Fibroblast of lung (primary cell): ENCODE measurements at regions not wholly inside any gene's neighbourhood (a gene's known extent, or its start where the extent isn't known, plus 50 kb on each side); places are given as distances from the start of the nearest gene placed in this dataset.

ENCODE experiments used
- DNase-seq, 2 donors: peaks; one replicate each; pipeline versions ENCODE4 v3.0.0 to v3.0.0-alpha.2; 2010; ENCODE audit warnings: low read depth in 2 of 2
- H2AFZ ChIP-seq: 2 replicates; pipeline ENCODE4 v1.5.1; 2012; ENCODE audit warnings: low read length, control low read depth, inconsistent platforms
- H3K27ac ChIP-seq: 2 replicates; pipeline ENCODE4 v1.5.1; 2011; ENCODE audit warnings: low read length, control low read depth; ENCODE audit not compliant: insufficient read depth
- H3K27me3 ChIP-seq: 2 replicates; pipeline ENCODE4 v1.5.1; 2011; ENCODE audit warnings: mild to moderate bottlenecking, low read length; ENCODE audit not compliant: control insufficient read depth, insufficient read depth
- H3K36me3 ChIP-seq: 2 replicates; pipeline ENCODE4 v1.5.1; 2011; ENCODE audit warnings: low read length; ENCODE audit not compliant: control insufficient read depth, insufficient read depth
- H3K4me1 ChIP-seq: 2 replicates; pipeline ENCODE4 v1.5.1; 2011; ENCODE audit warnings: low read length; ENCODE audit not compliant: control insufficient read depth, insufficient read depth; ENCODE audit errors: extremely low read depth
- H3K4me2 ChIP-seq: 2 replicates; pipeline ENCODE4 v1.5.1; 2011; ENCODE audit warnings: low read length, control low read depth; ENCODE audit not compliant: insufficient read depth; ENCODE audit errors: extremely low read depth
- H3K4me3 ChIP-seq, 4 experiments: fragments of 200-600 bp in 1 of 4; sonication (generic) in 1 of 4; replicated peaks in 1 of 4; 2 replicates each; pipeline ENCODE4 v1.5.1; 2011 to 2016; ENCODE audit warnings: low read length in 4 of 4, low read depth in 3 of 4, mild to moderate bottlenecking in 3 of 4, control low read depth in 2 of 4, inconsistent platforms in 1 of 4, mixed read lengths in 1 of 4; ENCODE audit not compliant: insufficient read depth in 1 of 4; ENCODE audit errors: control extremely low read depth in 1 of 4
- H3K79me2 ChIP-seq: 2 replicates; pipeline ENCODE4 v1.5.1; 2012; ENCODE audit warnings: mild to moderate bottlenecking, low read length, inconsistent platforms; ENCODE audit not compliant: control insufficient read depth, insufficient read depth
- H3K9ac ChIP-seq: 2 replicates; pipeline ENCODE4 v1.5.1; 2011; ENCODE audit warnings: mild to moderate bottlenecking, low read length, control low read depth; ENCODE audit not compliant: insufficient read depth
- H3K9me3 ChIP-seq: 2 replicates; pipeline ENCODE4 v1.5.1; 2012; ENCODE audit warnings: low read depth, low read length; ENCODE audit not compliant: control insufficient read depth, insufficient read depth
- H4K20me1 ChIP-seq: 2 replicates; pipeline ENCODE4 v1.5.1; 2011; ENCODE audit warnings: low read length; ENCODE audit not compliant: control insufficient read depth, insufficient read depth; ENCODE audit errors: extremely low read depth
- EZH2 ChIP-seq: IDR thresholded peaks from 2 replicates; pipeline ENCODE4 v1.5.1; 2012; ENCODE audit warnings: low read length, control low read depth, mild to moderate bottlenecking; ENCODE audit errors: missing control alignments
- TF ChIP-seq, protein P1 (sequence below), 2 donors: IDR thresholded peaks in 1 of 2; conservative IDR thresholded peaks in 1 of 2; 1 replicate in 1 of 2; 2 replicates in 1 of 2; pipeline ENCODE4 v1.5.1; 2011 to 2012; ENCODE audit warnings: low read length in 2 of 2, control low read depth in 1 of 2, inconsistent platforms in 1 of 2, low read depth in 1 of 2, mild to moderate bottlenecking in 1 of 2

DNA sequence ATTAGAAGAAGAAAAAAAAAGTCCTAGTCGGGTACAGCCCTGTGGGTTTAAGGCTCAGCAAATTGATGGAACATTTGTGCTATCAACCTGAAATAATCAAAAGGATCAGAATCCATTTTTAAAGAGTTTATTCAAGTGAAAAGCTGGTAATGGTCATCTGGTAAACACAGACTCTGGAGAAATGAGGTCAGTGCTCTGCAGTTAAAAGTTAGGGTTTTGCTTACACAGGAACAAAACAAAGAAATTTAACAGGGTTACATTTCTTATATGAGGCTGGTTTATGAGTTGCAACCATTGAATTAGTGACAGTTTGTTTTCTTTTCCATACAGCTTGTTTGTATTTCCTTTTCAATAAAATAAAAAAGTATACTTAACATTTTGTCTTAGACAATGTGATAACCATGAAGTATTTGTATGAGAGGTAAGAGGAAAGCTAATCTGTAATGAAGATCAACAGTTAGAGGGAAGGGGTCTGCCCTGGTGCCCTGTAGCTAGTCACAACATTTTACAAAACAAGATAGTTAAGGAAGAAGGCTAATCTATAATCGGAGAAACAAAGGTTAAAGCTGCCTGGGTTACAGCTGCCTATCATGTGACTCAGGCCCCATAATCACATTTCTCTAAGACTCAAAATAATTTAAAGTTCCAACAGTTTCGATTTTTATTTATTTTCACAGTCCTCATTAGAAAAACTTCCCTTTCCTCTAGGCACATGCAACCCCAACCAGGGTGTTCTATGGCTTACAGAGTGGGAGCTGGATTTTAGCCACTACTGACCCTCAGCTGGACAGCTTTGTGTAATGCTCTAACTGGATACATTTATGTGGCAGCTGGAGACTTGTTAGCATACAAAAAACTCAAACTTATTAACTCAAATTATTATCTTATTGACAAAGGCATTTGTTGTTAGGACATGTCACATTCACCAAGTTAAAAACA is 98.1 kb upstream of the ACP3 start:
- Histone ChIP-seq H2AFZ (no peak overlapping the region), H3K36me3 (no peaks in the 10 kb centered on the region), H3K9me3 (no peaks in the 10 kb centered on the region), H3K4me3 (no peak overlapping the region), H3K9ac (no peak overlapping the region), H3K4me1 (no peaks in the 10 kb centered on the region), H3K79me2 (no peaks in the 10 kb centered on the region), H3K4me2 (no peak overlapping the region), H3K27me3 (no peaks in the 10 kb centered on the region), H4K20me1 (no peaks in the 10 kb centered on the region), H3K27ac (no peak overlapping the region)
- TF ChIP-seq, protein P1, sequence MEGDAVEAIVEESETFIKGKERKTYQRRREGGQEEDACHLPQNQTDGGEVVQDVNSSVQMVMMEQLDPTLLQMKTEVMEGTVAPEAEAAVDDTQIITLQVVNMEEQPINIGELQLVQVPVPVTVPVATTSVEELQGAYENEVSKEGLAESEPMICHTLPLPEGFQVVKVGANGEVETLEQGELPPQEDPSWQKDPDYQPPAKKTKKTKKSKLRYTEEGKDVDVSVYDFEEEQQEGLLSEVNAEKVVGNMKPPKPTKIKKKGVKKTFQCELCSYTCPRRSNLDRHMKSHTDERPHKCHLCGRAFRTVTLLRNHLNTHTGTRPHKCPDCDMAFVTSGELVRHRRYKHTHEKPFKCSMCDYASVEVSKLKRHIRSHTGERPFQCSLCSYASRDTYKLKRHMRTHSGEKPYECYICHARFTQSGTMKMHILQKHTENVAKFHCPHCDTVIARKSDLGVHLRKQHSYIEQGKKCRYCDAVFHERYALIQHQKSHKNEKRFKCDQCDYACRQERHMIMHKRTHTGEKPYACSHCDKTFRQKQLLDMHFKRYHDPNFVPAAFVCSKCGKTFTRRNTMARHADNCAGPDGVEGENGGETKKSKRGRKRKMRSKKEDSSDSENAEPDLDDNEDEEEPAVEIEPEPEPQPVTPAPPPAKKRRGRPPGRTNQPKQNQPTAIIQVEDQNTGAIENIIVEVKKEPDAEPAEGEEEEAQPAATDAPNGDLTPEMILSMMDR (conservative IDR thresholded peaks at IDR 0.05 in 1 of 2, IDR thresholded peaks at IDR 0.05 in 1 of 2; ENCODE audit: low read depth in 1 of 2, low read length in 2 of 2): no peak
- TF ChIP-seq EZH2: no peak
- DNase-seq: no peak

DNA sequence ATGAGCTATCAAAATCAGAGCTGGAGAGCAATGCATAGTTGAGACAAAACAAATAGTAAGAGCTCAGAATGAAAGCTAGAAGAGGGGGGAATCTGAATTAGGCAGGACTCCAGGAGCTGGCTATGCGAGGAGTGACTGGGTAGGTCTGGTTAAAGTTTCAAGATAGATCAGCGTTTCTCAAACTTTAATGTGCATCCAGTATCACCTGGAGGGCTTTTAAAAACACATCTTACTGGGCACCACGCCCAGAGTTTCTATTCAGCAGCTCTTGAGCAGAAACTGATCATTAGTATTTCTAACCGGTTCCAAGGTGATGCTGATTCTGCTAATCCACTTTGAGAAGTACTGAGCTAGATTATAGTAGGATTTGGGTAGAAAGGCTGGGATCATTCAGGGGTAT is 96.2 kb upstream of the ACP3 start:
- Histone ChIP-seq H3K4me2 (no peak overlapping the region), H3K36me3 (no peaks in the 10 kb centered on the region), H3K27me3 (no peaks in the 10 kb centered on the region), H3K4me1 (no peaks in the 10 kb centered on the region), H3K27ac (no peak overlapping the region), H3K4me3 (no peak overlapping the region), H3K9ac (no peak overlapping the region), H3K9me3 (no peaks in the 10 kb centered on the region), H2AFZ (no peak overlapping the region), H3K79me2 (no peaks in the 10 kb centered on the region), H4K20me1 (no peaks in the 10 kb centered on the region)
- DNase-seq: no peak
- no peak for TF ChIP-seq EZH2
- TF ChIP-seq, protein P1 (conservative IDR thresholded peaks at IDR 0.05 in 1 of 2, IDR thresholded peaks at IDR 0.05 in 1 of 2; ENCODE audit: low read depth in 1 of 2, low read length in 2 of 2): no peak

DNA sequence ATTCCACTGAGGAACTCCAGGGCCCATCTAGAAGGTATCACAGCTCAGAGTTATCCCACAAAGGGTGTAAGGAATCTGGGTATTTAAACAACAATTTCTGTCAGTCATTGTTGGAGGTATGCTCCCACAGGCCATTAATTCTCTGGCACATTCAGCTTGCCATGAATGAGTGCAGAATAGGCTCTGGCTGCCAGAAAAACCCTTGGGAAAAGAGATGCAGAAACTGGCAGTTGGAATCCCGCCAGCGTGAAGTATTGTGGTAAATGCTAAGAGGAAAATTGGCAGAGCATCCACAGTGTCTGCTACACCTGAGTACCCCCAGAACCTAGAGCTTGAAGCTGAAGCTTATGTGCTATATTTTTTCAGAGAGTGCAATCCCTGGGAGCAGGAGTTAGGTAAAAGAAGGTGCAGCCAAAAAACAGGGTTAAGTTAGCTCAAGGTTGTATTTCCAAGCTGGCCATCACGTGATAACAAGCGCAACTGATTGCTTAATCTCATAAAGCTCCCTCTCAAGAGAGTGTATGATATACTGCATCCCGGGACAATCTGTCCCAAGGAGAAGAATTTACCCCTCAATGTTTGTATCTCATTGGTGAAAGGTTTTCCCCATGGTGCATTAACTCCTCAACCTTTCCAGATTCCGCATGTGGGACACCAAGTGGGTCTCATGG is 94.2 kb upstream of the ACP3 start:
- Histone ChIP-seq H3K36me3 (no peaks in the 10 kb centered on the region), H3K4me1 (no peaks in the 10 kb centered on the region), H3K4me2 (no peak overlapping the region), H3K4me3 (no peak overlapping the region), H3K27me3 (no peaks in the 10 kb centered on the region), H3K27ac (no peak overlapping the region), H3K79me2 (no peaks in the 10 kb centered on the region), H3K9me3 (no peaks in the 10 kb centered on the region), H3K9ac (no peak overlapping the region), H2AFZ (no peak overlapping the region), H4K20me1 (no peaks in the 10 kb centered on the region)
- no peak for DNase-seq
- TF ChIP-seq, protein P1 (conservative IDR thresholded peaks at IDR 0.05 in 1 of 2, IDR thresholded peaks at IDR 0.05 in 1 of 2; ENCODE audit: low read depth in 1 of 2, low read length in 2 of 2): no peak
- TF ChIP-seq EZH2: no peak
